ENCODE measurements at regions not wholly inside any gene's neighbourhood (a gene's known extent, or its start where the extent isn't known, plus 50 kb on each side); places are given as distances from the start of the nearest gene placed in this dataset.

DNA sequence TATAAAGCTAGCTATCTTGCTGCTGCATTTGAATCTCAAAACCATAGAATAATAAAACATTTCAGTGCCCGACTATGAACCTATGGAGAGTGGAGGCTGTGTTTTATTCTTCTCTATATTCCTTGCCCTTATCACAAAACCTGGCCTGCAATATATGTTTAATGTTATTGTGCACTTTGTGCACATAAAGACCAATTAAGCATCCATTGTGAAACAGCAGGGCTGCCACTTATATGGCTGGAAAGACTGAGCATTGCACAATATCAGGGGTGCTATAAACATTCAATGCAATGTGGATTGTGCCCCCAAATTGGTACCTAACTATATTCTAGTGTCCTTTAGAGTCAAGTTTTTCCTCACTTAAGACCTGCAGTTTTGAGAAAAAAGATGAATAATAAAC lies 83.2 kb downstream of the RDH14 start:
- no peak overlapping the region for H2AFZ ChIP-seq (replicated peaks; ENCODE audit: low read length, poor library complexity)
- no peak overlapping the region for H2BK15ac ChIP-seq (ENCODE audit: low read depth, low read length)
- no peak overlapping the region for H3K18ac ChIP-seq (ENCODE audit: low read depth, low read length)
- H3K23ac ChIP-seq (ENCODE audit: low read depth, low read length) = no peak overlapping the region
- no peak overlapping the region for H2BK5ac ChIP-seq (ENCODE audit: low read depth, low read length, poor library complexity, severe bottlenecking)
- H4K20me1 ChIP-seq (ENCODE audit: insufficient read depth, low read length) = no peaks in the 10 kb centered on the region
- no peak overlapping the region for H3K14ac ChIP-seq (replicated peaks; ENCODE audit: low read depth, low read length)
- dilution Hi-C loops (cut with HindIII; ENCODE audit: low sequenced_read_pairs, unreplicated experiment) (no loop called here), intact Hi-C loops (cut with micrococcal nuclease) (no loop called here), in situ Hi-C loops (cut with MboI; ENCODE audit: low sequenced_read_pairs) (no loop called here)
- no TSS peak for BruUV-seq (replicated peaks)
- no peak overlapping the region for H4K5ac ChIP-seq (ENCODE audit: low read depth, low read length)
- no peaks in the 10 kb centered on the region for H3K27me3 ChIP-seq (ENCODE audit: control insufficient read depth, insufficient read depth, low read length)
- no CpG with 5 or more reads among the region's 1 CpG for WGBS, 2 experiments (ENCODE audit: extremely low coverage in 2 of 2, insufficient read length in 1 of 2)
- ATAC-seq (ENCODE audit: low read depth) (no peak), DNase-seq (no peak)
- no peak overlapping the region for H2BK120ac ChIP-seq (ENCODE audit: low read depth, low read length)
- no peak overlapping the region for H3K56ac ChIP-seq (ENCODE audit: extremely low read depth, insufficient read depth, low read length)
- H3K27ac ChIP-seq (ENCODE audit: insufficient read depth, low read length) = no peak overlapping the region
- peaks cover 17% of the 10 kb centered on the region for H3K4me1 ChIP-seq (ENCODE audit: control insufficient read depth, insufficient read depth, low read length)
- peaks cover 10% of the 10 kb centered on the region for H3K9me1 ChIP-seq (ENCODE audit: insufficient read depth, low read length)
- no peak overlapping the region for H4K91ac ChIP-seq (ENCODE audit: insufficient read depth, low read depth, low read length)
- CTCF ChIA-PET = no interaction called here
- no peak overlapping the region for H2AK5ac ChIP-seq (ENCODE audit: low read depth, low read length)
- no peak overlapping the region for H2AK9ac ChIP-seq (replicated peaks; ENCODE audit: low read depth, low read length, poor library complexity)
- no peak overlapping the region for H3K4me2 ChIP-seq (ENCODE audit: low read depth, low read length)
- no peak overlapping the region for H3K4ac ChIP-seq (ENCODE audit: low read depth, low read length)
- no peaks in the 10 kb centered on the region for H3K36me3 ChIP-seq (ENCODE audit: control insufficient read depth, insufficient read depth, low read length)
- H3K9ac ChIP-seq (ENCODE audit: low read depth, low read length) = no peak overlapping the region
- TF ChIP-seq ELK1 (IDR thresholded peaks at IDR 0.05; ENCODE audit: borderline replicate concordance, low read depth, low read length) (no peak), MAFK (IDR thresholded peaks at IDR 0.05; ENCODE audit: low read depth, low read length) (no peak), CEBPB (IDR thresholded peaks at IDR 0.05; ENCODE audit: low read depth, low read length) (peak; percentile 63), CHD1 (IDR thresholded peaks at IDR 0.05; ENCODE audit: low read depth, low read length) (no peak), NFE2L2 (IDR thresholded peaks at IDR 0.05; ENCODE audit: low read depth, low read length) (no peak)
- no peak overlapping the region for H4K8ac ChIP-seq (ENCODE audit: low read depth in 2 of 2, low read length in 2 of 2)
- no peak overlapping the region for H3K4me3 ChIP-seq (ENCODE audit: insufficient read depth, low read depth, low read length)
- POLR2A ChIA-PET (ENCODE audit: unreplicated experiment) = interaction anchor here (0.7 kb wide), 1 partner anchor 11 kb away, joined by 3 read pairs; no protein-coding TSS in a partner anchor
- H3K9me3 ChIP-seq (ENCODE audit: control insufficient read depth, insufficient read depth, low read length) = no peaks in the 10 kb centered on the region
- H2BK20ac ChIP-seq (ENCODE audit: low read depth, low read length) = no peak overlapping the region
- H3K79me1 ChIP-seq (ENCODE audit: low read depth in 1 of 2, low read length in 2 of 2) = no peaks in the 10 kb centered on the region

All from IMR-90 (cell line).